GM19455 (cell line): ENCODE measurements at regions not wholly inside any gene's neighbourhood (a gene's known extent, or its start where the extent isn't known, plus 50 kb on each side); places are given as distances from the start of the nearest gene placed in this dataset.

Experiments
- ATAC-seq: cut with Tn5 transposase; IDR thresholded peaks from one replicate; pipeline ENCODE4 v1.9.1; 2021; ENCODE audit not compliant: unreplicated experiment

DNA sequence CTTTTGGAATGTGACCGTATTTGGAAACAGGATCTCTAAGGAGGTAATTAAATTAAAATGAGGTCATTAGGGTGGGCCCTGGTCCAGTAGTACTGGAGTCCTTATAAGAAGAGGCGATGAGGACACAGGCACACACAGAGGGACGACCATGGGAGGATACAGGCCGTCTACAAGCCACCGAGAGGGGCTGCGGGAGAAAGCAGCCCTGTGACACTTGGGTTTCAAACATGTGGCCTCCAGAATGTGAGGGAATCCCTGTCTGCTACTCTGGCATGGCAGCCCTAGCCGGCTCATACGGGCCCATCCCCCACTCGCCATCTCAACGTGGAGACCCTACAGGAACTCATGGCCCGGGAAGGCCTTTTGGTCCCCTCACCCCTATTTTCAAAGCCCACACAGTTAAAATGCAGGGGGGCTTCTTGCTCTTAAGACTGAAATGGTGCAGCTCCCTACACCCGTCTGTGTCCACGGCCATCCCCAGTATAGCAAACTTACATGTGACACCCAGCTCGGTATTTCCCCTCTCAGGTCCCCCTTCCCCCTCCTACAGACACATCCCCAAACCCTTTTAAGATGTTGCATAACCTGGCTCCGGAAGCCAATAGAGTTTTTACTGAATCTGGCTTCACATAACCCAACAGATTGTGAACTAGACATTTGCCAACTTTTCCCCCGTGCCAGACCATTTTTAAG lies 124.1 kb upstream of the TBL1X start:
- ATAC-seq, result no peak

DNA sequence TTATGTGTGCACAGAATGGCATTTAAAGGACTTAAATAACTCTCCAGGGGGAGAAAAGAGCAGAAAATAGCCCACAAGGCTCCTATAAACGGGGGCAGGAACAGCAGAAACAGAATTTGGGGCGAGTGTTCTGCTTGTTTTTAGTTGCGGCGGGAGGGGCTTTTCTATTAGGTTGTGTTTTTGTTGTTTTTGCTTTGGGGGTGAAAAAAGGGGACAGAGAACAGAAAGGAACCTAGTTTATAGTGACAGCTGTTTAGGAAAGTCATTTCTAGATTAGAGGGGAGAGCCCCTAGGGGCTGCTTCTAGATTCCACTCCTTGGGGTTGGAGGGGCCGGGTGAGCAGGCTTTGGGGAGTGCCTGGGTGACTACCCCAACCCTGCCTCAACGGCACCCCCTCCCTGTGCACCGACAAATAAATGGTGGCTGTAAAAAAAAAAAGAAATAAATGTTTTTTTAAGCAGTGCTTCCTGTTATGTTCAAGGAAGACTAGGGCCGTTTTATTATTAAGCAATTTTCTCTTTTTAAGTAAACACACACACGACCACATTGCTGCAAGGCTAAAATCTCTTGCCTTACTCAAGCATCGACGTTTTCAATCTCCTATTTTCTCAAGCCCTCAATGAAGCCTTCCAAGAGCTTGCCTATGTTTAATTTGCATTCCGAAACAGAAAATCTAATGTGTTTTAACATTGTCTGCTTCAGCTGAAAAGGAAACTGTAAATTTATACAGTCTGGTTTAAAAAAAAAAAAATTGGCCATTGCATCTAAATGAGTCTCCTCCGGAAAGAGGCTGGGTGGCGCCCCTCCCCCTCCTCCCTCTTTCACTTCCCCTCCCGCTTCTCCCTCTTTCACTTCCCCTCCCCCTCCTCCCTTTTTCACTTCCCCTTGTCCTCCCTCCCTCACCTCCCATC lies 123.3 kb upstream of the TBL1X start:
- peak; percentile 85 for ATAC-seq

- no peak for ATAC-seq
Measured at GRCh38 chrX:9342561-9343051, 122.3 kb upstream of the TBL1X start.

DNA sequence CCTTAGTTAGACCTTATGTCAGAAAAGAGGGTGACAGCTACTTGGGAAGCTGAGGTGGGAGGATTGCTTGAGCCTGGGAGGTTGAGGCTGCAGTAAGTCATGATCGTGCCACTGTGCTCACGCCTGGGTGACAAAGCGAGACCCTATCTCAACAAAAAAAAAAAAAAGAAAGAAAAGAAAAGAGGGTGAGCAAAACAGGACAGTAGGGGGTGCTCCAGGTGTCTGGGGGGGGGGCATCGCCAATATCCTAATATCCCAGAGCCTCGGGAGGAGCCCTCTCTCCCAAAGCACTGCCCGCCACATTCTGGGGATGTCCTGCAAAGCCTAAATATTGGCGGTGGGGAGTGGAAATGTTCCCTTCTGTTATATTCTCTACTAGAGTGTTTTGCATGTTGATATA lies 120.9 kb upstream of the TBL1X start:
- ATAC-seq, result no peak

DNA sequence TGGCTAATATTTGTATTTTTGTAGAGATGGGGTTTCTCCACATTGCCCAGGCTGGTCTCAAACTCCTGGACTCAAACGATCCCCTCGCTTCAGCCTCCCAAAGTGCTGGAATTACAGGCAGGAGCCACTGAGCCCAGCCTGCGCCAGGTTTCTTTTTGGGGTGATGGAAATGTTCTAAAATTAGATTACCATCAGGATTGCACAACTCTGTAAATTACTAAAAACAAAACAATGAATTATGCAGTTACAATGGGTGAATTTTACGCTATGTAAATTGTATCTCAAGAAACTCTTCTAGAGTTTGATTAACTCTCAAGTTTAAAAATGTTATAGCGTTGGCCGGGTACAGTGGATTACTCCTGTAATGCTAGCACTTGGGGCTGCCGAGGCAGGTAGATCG lies 118.9 kb upstream of the TBL1X start:
- no peak for ATAC-seq

DNA sequence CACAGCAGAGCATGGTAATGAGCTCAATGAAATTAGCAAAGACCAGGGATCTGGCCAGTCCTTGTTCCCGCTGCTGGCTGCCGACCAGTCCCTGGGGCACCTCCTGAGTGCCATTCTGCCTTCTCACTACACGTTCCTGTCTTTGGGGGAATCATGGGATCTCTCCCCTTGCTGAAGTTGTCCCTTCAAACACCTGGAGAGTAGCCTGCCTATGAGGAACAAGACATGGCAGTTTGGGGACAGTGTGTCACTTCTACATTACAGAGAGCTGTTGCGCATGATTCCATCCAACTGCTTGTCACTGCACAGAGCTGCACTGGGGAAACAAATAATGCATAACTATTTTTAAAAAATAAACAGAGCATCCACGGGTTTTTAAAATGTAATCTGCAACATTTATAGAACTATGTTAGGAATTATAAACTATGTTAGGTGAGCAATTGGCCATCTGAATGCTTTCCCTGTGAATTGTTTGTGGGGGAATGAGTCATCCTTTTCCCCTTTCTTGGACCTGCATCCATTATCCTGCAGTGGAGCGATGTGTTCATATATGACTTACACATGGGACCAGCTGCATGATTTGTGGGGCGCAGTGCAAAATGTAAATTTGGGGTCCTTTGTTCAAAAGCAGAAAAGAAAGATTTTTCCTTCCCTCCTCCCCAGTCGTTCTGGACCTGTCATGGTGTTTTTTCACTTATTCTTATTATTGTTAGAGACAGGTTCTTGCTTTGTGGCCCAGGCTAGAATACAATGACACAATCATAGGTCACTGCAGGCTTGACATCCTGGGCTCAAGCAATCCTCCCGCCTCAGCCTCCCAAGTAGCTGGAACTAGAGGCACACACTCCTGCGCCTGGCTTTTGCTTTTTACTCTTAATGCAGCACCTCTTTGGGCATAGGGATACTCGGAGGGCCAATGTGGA lies 115.0 kb upstream of the TBL1X start:
- ATAC-seq, result no peak

DNA sequence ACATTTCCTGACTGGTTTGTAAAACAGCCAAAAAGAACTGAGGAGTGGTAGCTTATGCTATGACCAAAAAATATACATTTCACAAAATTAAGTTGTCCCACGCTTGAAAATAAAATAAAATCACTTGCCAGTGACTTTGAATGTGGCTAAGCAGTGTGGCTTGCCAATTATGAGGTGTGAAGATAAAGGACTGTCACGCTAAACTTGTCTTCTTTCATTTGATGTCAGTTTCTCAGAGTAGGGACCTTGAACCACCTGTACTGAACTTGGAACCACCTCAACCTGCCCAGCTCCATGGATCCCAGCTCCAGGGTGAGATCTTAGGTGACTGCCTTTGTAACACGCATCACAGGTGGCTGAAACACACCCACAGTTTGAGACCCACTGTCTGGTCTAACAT lies 113.7 kb upstream of the TBL1X start:
- ATAC-seq, result no peak

- peak; percentile 69 for ATAC-seq
Measured at GRCh38 chrX:9352243-9352642, 112.6 kb upstream of the TBL1X start.

GRCh38 chrX:9352694-9353411 lies 112.0 kb upstream of the TBL1X start:
- ATAC-seq, result peak; percentile 79

DNA sequence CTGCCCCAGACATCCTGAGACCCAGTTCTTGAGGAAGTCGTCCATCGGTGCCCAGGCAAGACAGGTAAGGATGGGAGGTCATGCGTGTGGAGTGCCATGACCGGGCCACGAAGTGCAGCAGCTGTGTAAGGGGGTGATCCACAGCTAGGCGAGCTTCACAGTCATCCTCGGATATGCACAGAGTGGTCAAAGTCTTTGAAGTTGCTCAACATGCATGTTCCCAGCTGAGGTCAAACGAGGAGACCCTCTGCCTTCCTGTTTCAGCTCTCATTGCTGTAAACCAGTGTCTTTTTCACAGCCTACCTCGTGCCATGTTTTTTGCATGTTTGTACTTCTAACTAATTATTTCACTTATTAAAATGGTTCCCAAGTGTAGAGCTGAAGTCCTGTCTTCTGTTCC lies 109.9 kb upstream of the TBL1X start:
- no peak for ATAC-seq

DNA sequence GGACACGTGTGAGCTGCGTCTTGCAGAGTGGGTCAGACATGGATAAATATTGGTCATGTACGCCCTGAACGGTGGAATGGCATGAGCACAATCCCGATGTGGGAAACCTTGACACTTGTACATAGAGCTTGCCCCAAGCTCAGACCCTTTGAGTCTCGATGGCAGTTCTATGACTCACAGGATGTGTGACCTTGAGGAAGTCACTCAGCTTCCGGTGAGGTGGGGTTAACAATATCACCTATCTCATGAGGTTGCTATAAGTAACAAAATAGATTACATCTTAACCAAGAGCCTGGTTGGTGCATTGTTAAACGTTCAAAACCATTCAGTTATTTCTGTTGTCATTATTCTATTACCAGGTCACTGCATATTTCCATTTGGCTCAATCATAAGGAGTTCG lies 109.1 kb upstream of the TBL1X start:
- no peak for ATAC-seq

GRCh38 chrX:9356846-9357245 lies 108.0 kb upstream of the TBL1X start:
- no peak for ATAC-seq

- no peak for ATAC-seq
Measured at GRCh38 chrX:9357518-9358114, 107.2 kb upstream of the TBL1X start.

- ATAC-seq, result no peak
Measured at GRCh38 chrX:9362363-9362928, 102.4 kb upstream of the TBL1X start.

- ATAC-seq, result no peak
Measured at GRCh38 chrX:9367421-9367820, 97.4 kb upstream of the TBL1X start.

GRCh38 chrX:9368262-9368661 lies 96.6 kb upstream of the TBL1X start:
- no peak for ATAC-seq

DNA sequence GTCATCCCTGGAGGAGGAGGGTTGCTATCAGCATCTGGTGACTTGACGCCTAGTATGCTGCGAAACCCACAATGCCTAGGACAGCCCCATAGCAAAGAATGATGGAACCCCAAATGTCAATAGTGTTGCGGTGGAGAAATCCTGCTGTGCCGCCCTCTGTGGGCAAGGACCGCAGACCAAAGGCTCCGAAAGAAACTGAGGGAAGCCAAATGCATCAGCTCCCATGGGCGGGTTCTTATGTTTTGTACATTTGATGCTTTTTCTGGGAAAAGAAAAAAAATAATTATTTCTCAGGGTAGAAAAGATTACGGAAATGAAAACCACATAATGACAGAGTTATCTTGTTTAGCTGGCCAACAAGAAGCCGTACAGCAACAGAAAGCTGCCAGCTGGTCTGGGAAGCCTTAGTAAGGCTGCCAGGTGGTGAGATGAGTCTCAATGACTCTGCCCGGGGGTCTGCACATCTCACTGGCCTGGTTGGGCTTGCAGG lies 95.0 kb upstream of the TBL1X start:
- ATAC-seq, result no peak

- ATAC-seq, result no peak
Measured at GRCh38 chrX:9370893-9371292, 94.0 kb upstream of the TBL1X start.

- no peak for ATAC-seq
Measured at GRCh38 chrX:9372866-9373265, 92.0 kb upstream of the TBL1X start.

DNA sequence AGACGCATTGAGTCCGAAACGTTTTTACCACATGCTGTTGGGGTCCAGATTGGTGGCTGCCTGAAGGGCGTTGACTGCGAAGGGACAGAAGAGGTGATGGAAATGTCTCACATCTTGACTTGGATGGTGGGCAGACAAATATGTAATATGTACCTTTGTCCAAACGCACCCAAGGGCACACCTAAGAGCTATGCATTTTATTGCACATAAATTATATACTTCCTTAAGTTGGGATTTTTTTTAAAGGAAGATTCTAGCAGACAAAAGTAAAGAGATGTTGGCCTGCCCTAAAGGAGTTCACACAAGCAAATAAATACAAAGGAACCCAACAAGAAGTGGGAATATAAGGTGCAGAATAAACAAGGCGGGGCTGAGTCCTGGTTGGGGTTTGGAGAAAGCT lies 91.1 kb upstream of the TBL1X start:
- no peak for ATAC-seq
